H1 (cell line): ENCODE measurements at regions not wholly inside any gene's neighbourhood (a gene's known extent, or its start where the extent isn't known, plus 50 kb on each side); places are given as distances from the start of the nearest gene placed in this dataset.
A peak's percentile ranks its signal among the peaks of the same experiment; 100 is the strongest.

ENCODE experiments used
- CTCF ChIA-PET: fragments of 300-600 bp; sonication (Branson Sonifier 250); formaldehyde crosslinking; loops from one replicate; lab custom pipeline; 2021; ENCODE audit not compliant: partially characterized antibody; lab: Charles Lee
- POLR2A ChIA-PET: fragments of 300-600 bp; sonication (Branson Sonifier 250); formaldehyde crosslinking; loops from one replicate; lab custom pipeline; 2021; ENCODE audit warnings: inconsistent platforms; ENCODE audit not compliant: partially characterized antibody; lab: Charles Lee
- DNase-seq, 2 experiments: peaks; one replicate each; pipeline versions ENCODE4 v3.0.0 to v3.0.0-alpha.2; 2010 to 2022; ENCODE audit warnings: low spot score in 2 of 2, low read depth in 1 of 2, mixed read lengths in 1 of 2
- FAIRE-seq: peaks from 2 replicates; lab custom pipeline; 2011; peaks lifted over from hg19 to GRCh38; lab: Jason Lieb, UNC
- H2AFZ ChIP-seq: 2 replicates; pipeline ENCODE4 v1.8.1; 2012; ENCODE audit warnings: low read length, inconsistent platforms
- H2AK5ac ChIP-seq: 2 replicates; pipeline ENCODE4 v1.6.1; 2013; ENCODE audit warnings: low read depth, low read length
- H2BK120ac ChIP-seq: replicated peaks from 2 replicates; pipeline ENCODE3; 2013; ENCODE audit warnings: low read depth, low read length, inconsistent platforms
- H2BK12ac ChIP-seq: 2 replicates; pipeline ENCODE4 v1.6.1; 2013; ENCODE audit warnings: low read depth, low read length
- H2BK15ac ChIP-seq: 2 replicates; pipeline ENCODE4 v1.6.1; 2013; ENCODE audit warnings: low read length
- H2BK20ac ChIP-seq: 2 replicates; pipeline ENCODE4 v1.6.1; 2013; ENCODE audit warnings: low read length
- H2BK5ac ChIP-seq: 2 replicates; pipeline ENCODE4 v1.6.1; 2013; ENCODE audit warnings: low read depth, low read length
- H3K14ac ChIP-seq: 2 replicates; pipeline ENCODE4 v1.6.1; 2013; ENCODE audit warnings: inconsistent platforms; ENCODE audit not compliant: insufficient read length
- H3K18ac ChIP-seq: 2 replicates; pipeline ENCODE4 v1.6.1; 2013; ENCODE audit warnings: low read length; ENCODE audit errors: extremely low read depth
- H3K23ac ChIP-seq: 2 replicates; pipeline ENCODE4 v1.6.1; 2013; ENCODE audit warnings: inconsistent platforms; ENCODE audit not compliant: insufficient read length
- H3K23me2 ChIP-seq: 2 replicates; pipeline ENCODE4 v1.6.1; 2013; ENCODE audit warnings: low read depth, low read length
- H3K27ac ChIP-seq: 2 replicates; pipeline ENCODE4 v1.6.1; 2011; ENCODE audit warnings: low read depth, low read length, inconsistent platforms
- H3K27me3 ChIP-seq, 4 experiments: replicated peaks in 1 of 4; 1 replicate in 1 of 4; 2 replicates in 3 of 4; pipeline versions ENCODE4 v1.6.1 to v1.8.1; 2011 to 2013; ENCODE audit warnings: low read length in 3 of 4, mild to moderate bottlenecking in 3 of 4, inconsistent platforms in 2 of 4, mixed read lengths in 2 of 4, moderate library complexity in 1 of 4; ENCODE audit not compliant: control insufficient read depth in 3 of 4, insufficient read depth in 3 of 4; ENCODE audit errors: extremely low read depth in 1 of 4
- H3K36me3 ChIP-seq, 4 experiments: 2 replicates each; pipeline versions ENCODE4 v1.6.1 to v1.8.1; 2011 to 2013; ENCODE audit warnings: mild to moderate bottlenecking in 4 of 4, low read length in 3 of 4, moderate library complexity in 2 of 4, control low read depth in 1 of 4, inconsistent platforms in 1 of 4; ENCODE audit not compliant: insufficient read depth in 4 of 4, control insufficient read depth in 2 of 4
- H3K4ac ChIP-seq: replicated peaks from 2 replicates; pipeline ENCODE3; 2013; ENCODE audit warnings: low read length, low read depth, mixed read lengths, inconsistent platforms; ENCODE audit not compliant: insufficient read length
- H3K4me1 ChIP-seq, 4 experiments: replicated peaks in 1 of 4; 1 replicate in 1 of 4; 2 replicates in 3 of 4; pipeline versions ENCODE4 v1.6.1 to v1.8.1; 2011 to 2013; ENCODE audit warnings: low read length in 3 of 4, inconsistent platforms in 2 of 4, mixed read lengths in 1 of 4; ENCODE audit not compliant: insufficient read depth in 4 of 4, control insufficient read depth in 3 of 4
- H3K4me2 ChIP-seq, 2 experiments: 2 replicates each; pipeline versions ENCODE4 v1.6.1 to v1.8.1; 2011 to 2013; ENCODE audit warnings: low read depth in 2 of 2, low read length in 2 of 2, control low read depth in 1 of 2, inconsistent platforms in 1 of 2, mild to moderate bottlenecking in 1 of 2; ENCODE audit not compliant: insufficient read depth in 1 of 2
- H3K4me3 ChIP-seq, 4 experiments: fragments of 200-600, 300-600 bp in 1 of 4; sonication (generic), shearing (Covaris generic), sonication (Bioruptor Twin) in 1 of 4; 2 replicates each; pipeline versions ENCODE4 v1.5.1 to v1.8.1; 2011 to 2016; ENCODE audit warnings: low read length in 4 of 4, low read depth in 3 of 4, control low read depth in 2 of 4, inconsistent platforms in 2 of 4, mild to moderate bottlenecking in 2 of 4, mixed read lengths in 1 of 4, moderate library complexity in 1 of 4; ENCODE audit not compliant: insufficient read depth in 2 of 4; ENCODE audit errors: extremely low read depth in 1 of 4
- H3K56ac ChIP-seq: replicated peaks from 2 replicates; pipeline ENCODE3; 2013; ENCODE audit warnings: low read depth, mild to moderate bottlenecking, mixed read lengths, low read length, inconsistent platforms; ENCODE audit not compliant: insufficient read length
- H3K79me1 ChIP-seq: 2 replicates; pipeline ENCODE4 v1.6.1; 2013; ENCODE audit warnings: low read depth, low read length, control low read depth
- H3K79me2 ChIP-seq, 2 experiments: 2 replicates each; pipeline versions ENCODE4 v1.6.1 to v1.8.1; 2012 to 2013; ENCODE audit warnings: low read length in 2 of 2, mild to moderate bottlenecking in 2 of 2, inconsistent platforms in 1 of 2; ENCODE audit not compliant: insufficient read depth in 2 of 2, control insufficient read depth in 1 of 2
- H3K9ac ChIP-seq, 4 experiments: replicated peaks in 1 of 4; 1 replicate in 1 of 4; 2 replicates in 3 of 4; pipeline versions ENCODE4 v1.6.1 to v1.8.1; 2011 to 2013; ENCODE audit warnings: low read depth in 3 of 4, low read length in 3 of 4, control low read depth in 2 of 4, mild to moderate bottlenecking in 2 of 4, moderate library complexity in 2 of 4, inconsistent platforms in 1 of 4; ENCODE audit errors: extremely low read depth in 1 of 4
- H3K9me3 ChIP-seq, 2 experiments: 2 replicates each; pipeline versions ENCODE4 v1.6.1 to v1.8.1; 2012 to 2013; ENCODE audit warnings: mild to moderate bottlenecking in 2 of 2, moderate library complexity in 2 of 2, control low read depth in 1 of 2, inconsistent platforms in 1 of 2, low read depth in 1 of 2, low read length in 1 of 2, mixed read lengths in 1 of 2; ENCODE audit not compliant: insufficient read depth in 2 of 2
- H4K20me1 ChIP-seq, 2 experiments: replicated peaks in 1 of 2; 2 replicates each; pipeline versions ENCODE3 to v1.8.1; 2011 to 2013; ENCODE audit warnings: inconsistent platforms in 2 of 2, low read length in 2 of 2, mild to moderate bottlenecking in 1 of 2; ENCODE audit not compliant: insufficient read depth in 2 of 2, control insufficient read depth in 1 of 2
- H4K5ac ChIP-seq: 2 replicates; pipeline ENCODE4 v1.6.1; 2013; ENCODE audit warnings: low read length, low read depth, mixed read lengths, inconsistent platforms; ENCODE audit not compliant: insufficient read length
- H4K8ac ChIP-seq: 2 replicates; pipeline ENCODE4 v1.8.0; 2013; ENCODE audit warnings: mild to moderate bottlenecking, moderate library complexity, low read length, inconsistent platforms; ENCODE audit not compliant: insufficient read depth; ENCODE audit errors: extremely low read depth
- H4K91ac ChIP-seq: replicated peaks from 2 replicates; pipeline ENCODE3; 2013; ENCODE audit warnings: low read length, mixed read lengths, inconsistent platforms; ENCODE audit not compliant: insufficient read length
- RAD21 ChIP-seq, 2 experiments: IDR thresholded peaks in 1 of 2; conservative IDR thresholded peaks in 1 of 2; 2 replicates each; pipeline ENCODE4 v1.6.1; 2011; ENCODE audit warnings: low read depth in 2 of 2, low read length in 2 of 2, improper control_type of control experiment in 1 of 2, inconsistent platforms in 1 of 2, mild to moderate bottlenecking in 1 of 2, moderate library complexity in 1 of 2
- WGBS, 2 experiments: shearing (Covaris generic) in 1 of 2; methylation state at CpG; one replicate each; pipeline versions ENCODE4 v1.1.6 to v1.1.7; 2013 to 2015; ENCODE audit warnings: low lambda C conversion rate in 2 of 2, mixed read lengths in 2 of 2, inconsistent platforms in 1 of 2, low coverage in 1 of 2, missing lambda C conversion rate in 1 of 2; ENCODE audit not compliant: insufficient replicate concordance in 2 of 2, insufficient coverage in 1 of 2, insufficient read length in 1 of 2; ENCODE audit errors: extremely low coverage in 1 of 2, missing lambda C conversion rate in 1 of 2; 5-methylcytosine and 5-hydroxymethylcytosine counted together
- TF ChIP-seq, protein P1 (sequence below), 3 experiments: IDR thresholded peaks; 1 replicate in 2 of 3; 2 replicates in 1 of 3; pipeline versions ENCODE4 v1.5.1 to v1.6.1; 2011; ENCODE audit warnings: low read length in 3 of 3, mild to moderate bottlenecking in 3 of 3, inconsistent platforms in 2 of 3, low read depth in 1 of 3, moderate library complexity in 1 of 3; ENCODE audit not compliant: insufficient read depth in 1 of 3; ENCODE audit errors: control extremely low read depth in 1 of 3
- TF ChIP-seq, protein P2 (sequence below): IDR thresholded peaks from 2 replicates; pipeline ENCODE4 v1.6.1; 2011; ENCODE audit warnings: low read length, improper control_type of control experiment

DNA sequence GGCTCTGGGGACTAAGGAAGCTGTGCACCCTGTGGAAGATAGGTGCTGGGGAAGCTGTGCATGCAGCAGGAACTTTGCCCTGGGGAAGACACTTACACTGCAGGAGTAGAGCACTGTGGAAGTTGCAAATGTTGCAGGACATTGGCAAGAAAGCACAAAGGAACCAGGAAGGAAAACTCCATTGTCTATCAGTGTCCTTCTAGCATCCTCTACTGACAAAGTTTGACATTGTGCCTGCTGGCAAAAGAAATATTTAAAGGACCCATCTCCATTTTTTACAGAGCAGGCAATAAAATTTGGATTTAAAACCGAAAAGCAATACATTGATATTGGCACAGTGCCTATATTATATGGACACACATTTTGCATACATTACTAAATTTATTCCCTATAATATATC lies 394.1 kb downstream of the PBX1 start:
- no peak overlapping the region for H2BK12ac ChIP-seq
- no peak for DNase-seq
- no peak overlapping the region for H3K4ac ChIP-seq
- no peak overlapping the region for H3K56ac ChIP-seq
- no peak overlapping the region for H3K18ac ChIP-seq
- H3K23me2 ChIP-seq, result no peaks in the 10 kb centered on the region
- no peak overlapping the region for H3K14ac ChIP-seq
- no peak overlapping the region for H2AK5ac ChIP-seq
- no peaks in the 10 kb centered on the region; a peak in 1 of 7 replicates for H3K4me1 ChIP-seq
- WGBS, 2 experiments, result 95% methylated on average over 1 of the region's 1 CpG; no CpG with 5 or more reads in 1 of the 2 experiments
- H3K4me2 ChIP-seq, result no peak overlapping the region
- H3K9me3 ChIP-seq, result no peaks in the 10 kb centered on the region; a peak in 2 of 4 replicates
- no peaks in the 10 kb centered on the region for H3K27me3 ChIP-seq
- no peak overlapping the region for H2AFZ ChIP-seq
- H3K36me3 ChIP-seq, result no peaks in the 10 kb centered on the region
- H4K8ac ChIP-seq, result no peak overlapping the region; the same call in 1 of the 2 replicates
- H4K20me1 ChIP-seq, result no peaks in the 10 kb centered on the region
- no peak overlapping the region for H3K23ac ChIP-seq
- POLR2A ChIA-PET, result no interaction called here
- H2BK20ac ChIP-seq, result no peak overlapping the region
- no peak overlapping the region for H4K91ac ChIP-seq
- H4K5ac ChIP-seq, result no peak overlapping the region
- no peak overlapping the region for H3K4me3 ChIP-seq
- H3K79me2 ChIP-seq, result no peaks in the 10 kb centered on the region
- H2BK15ac ChIP-seq, result no peak overlapping the region
- no peak overlapping the region for H3K27ac ChIP-seq
- H2BK5ac ChIP-seq, result no peak overlapping the region
- TF ChIP-seq, protein P1, sequence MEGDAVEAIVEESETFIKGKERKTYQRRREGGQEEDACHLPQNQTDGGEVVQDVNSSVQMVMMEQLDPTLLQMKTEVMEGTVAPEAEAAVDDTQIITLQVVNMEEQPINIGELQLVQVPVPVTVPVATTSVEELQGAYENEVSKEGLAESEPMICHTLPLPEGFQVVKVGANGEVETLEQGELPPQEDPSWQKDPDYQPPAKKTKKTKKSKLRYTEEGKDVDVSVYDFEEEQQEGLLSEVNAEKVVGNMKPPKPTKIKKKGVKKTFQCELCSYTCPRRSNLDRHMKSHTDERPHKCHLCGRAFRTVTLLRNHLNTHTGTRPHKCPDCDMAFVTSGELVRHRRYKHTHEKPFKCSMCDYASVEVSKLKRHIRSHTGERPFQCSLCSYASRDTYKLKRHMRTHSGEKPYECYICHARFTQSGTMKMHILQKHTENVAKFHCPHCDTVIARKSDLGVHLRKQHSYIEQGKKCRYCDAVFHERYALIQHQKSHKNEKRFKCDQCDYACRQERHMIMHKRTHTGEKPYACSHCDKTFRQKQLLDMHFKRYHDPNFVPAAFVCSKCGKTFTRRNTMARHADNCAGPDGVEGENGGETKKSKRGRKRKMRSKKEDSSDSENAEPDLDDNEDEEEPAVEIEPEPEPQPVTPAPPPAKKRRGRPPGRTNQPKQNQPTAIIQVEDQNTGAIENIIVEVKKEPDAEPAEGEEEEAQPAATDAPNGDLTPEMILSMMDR (IDR thresholded peaks at IDR 0.05; ENCODE audit: control extremely low read depth in 1 of 3, insufficient read depth in 1 of 3, low read depth in 1 of 3, low read length in 3 of 3), result peak in 2 of 3 experiments; percentile 21 to 36; a peak in 2 of 4 replicates
- TF ChIP-seq, protein P2, sequence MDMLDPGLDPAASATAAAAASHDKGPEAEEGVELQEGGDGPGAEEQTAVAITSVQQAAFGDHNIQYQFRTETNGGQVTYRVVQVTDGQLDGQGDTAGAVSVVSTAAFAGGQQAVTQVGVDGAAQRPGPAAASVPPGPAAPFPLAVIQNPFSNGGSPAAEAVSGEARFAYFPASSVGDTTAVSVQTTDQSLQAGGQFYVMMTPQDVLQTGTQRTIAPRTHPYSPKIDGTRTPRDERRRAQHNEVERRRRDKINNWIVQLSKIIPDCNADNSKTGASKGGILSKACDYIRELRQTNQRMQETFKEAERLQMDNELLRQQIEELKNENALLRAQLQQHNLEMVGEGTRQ, result no peak
- TF ChIP-seq RAD21 (IDR thresholded peaks at IDR 0.05 in 1 of 2, conservative IDR thresholded peaks at IDR 0.05 in 1 of 2; ENCODE audit: low read depth in 2 of 2, low read length in 2 of 2), result peak; percentile 61 to 68; a peak in 3 of 4 replicates
- no peak for FAIRE-seq
- H3K9ac ChIP-seq, result no peak overlapping the region
- H3K79me1 ChIP-seq, result no peaks in the 10 kb centered on the region
- CTCF ChIA-PET, result interaction anchor here (0.5 to 2.0 kb wide), 12 partner anchors 8 to 863 kb away, joined by 3 to 9 read pairs (median 4); no protein-coding TSS in a partner anchor
- no peak overlapping the region for H2BK120ac ChIP-seq
